ENCODE measurements at regions not wholly inside any gene's neighbourhood (a gene's known extent, or its start where the extent isn't known, plus 50 kb on each side); places are given as distances from the start of the nearest gene placed in this dataset.

DNA sequence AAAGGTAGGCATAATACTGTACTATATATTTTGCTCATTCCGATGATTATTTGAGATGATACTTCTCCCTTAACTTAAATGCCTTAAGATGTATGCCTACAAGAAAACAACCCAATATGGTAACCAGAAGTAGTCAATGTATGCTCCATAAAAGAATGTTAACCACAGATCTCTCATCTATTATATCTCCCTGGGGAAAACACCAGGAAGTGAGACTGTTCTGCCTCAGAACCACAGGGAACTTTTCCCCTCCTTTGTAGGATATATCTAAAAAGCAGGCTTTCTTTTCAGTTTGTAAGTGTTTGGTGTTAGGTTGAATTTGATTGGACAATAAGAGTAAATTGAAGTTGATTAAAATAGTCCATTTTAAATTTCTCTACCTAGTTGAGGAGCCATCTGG, 1160.5 kb upstream of the NXPH2 start:
- H3K14ac ChIP-seq (ENCODE audit: insufficient read depth, low read length): no peak overlapping the region
- no peak overlapping the region for H3K56ac ChIP-seq (ENCODE audit: insufficient read length, low read depth, low read length)
- no peaks in the 10 kb centered on the region for H3K9me3 ChIP-seq (ENCODE audit: control insufficient read depth, low read depth, low read length)
- H4K5ac ChIP-seq (ENCODE audit: insufficient read length, low read depth, low read length): no peak overlapping the region
- H3K4me2 ChIP-seq (ENCODE audit: insufficient read depth, insufficient read length, low read length): no peak overlapping the region
- no peak overlapping the region for H2BK120ac ChIP-seq (ENCODE audit: low read depth, low read length, poor library complexity, severe bottlenecking)
- no peak overlapping the region for H2BK20ac ChIP-seq (ENCODE audit: low read depth, low read length, poor library complexity, severe bottlenecking)
- H3K36me3 Mint-ChIP-seq (ENCODE audit: insufficient read depth in 1 of 3, low read depth in 3 of 3): peaks cover 0 to 13% (median 4%) of the 10 kb centered on the region in 3 experiments; a peak in 3 of 7 replicates
- H3K4me3 Mint-ChIP-seq: no peak overlapping the region
- H3K18ac ChIP-seq (ENCODE audit: insufficient read length, low read depth, low read length): no peak overlapping the region
- peaks cover 7 to 12% of the 10 kb centered on the region in 2 experiments; a peak in 3 of 5 replicates for H3K9me3 Mint-ChIP-seq
- no peak overlapping the region for H3K27ac ChIP-seq (ENCODE audit: insufficient read length, low read depth, low read length)
- no peaks in the 10 kb centered on the region for H3K4me1 Mint-ChIP-seq
- no peak for DNase-seq
- no peaks in the 10 kb centered on the region for H3K23me2 ChIP-seq (ENCODE audit: insufficient read length, low read depth, low read length, poor library complexity, severe bottlenecking)
- no peaks in the 10 kb centered on the region for H3K4me1 ChIP-seq (ENCODE audit: insufficient read depth, low read length)
- no peaks in the 10 kb centered on the region for H3K27me3 ChIP-seq (ENCODE audit: insufficient read depth, low read length)
- H2AFZ ChIP-seq (ENCODE audit: low read length): no peak overlapping the region
- no peak overlapping the region for H3K9ac ChIP-seq (ENCODE audit: extremely low read depth, insufficient read length, low read length)
- no peaks in the 10 kb centered on the region for H4K20me1 ChIP-seq (ENCODE audit: control insufficient read depth, insufficient read depth, insufficient read length)
- no peak overlapping the region for H2BK5ac ChIP-seq (ENCODE audit: insufficient read length, low read length)
- no peak overlapping the region for H3K27ac Mint-ChIP-seq
- H3K4ac ChIP-seq (ENCODE audit: low read depth, low read length): no peak overlapping the region
- H2AK5ac ChIP-seq (ENCODE audit: insufficient read length, low read length): no peak overlapping the region
- H2BK15ac ChIP-seq (ENCODE audit: low read depth, low read length): no peak overlapping the region
- H3T11ph ChIP-seq (ENCODE audit: low read length): no peak overlapping the region
- H4K8ac ChIP-seq (replicated peaks; ENCODE audit: insufficient read length, low read depth, low read length): no peak overlapping the region
- TF ChIP-seq, protein P1, sequence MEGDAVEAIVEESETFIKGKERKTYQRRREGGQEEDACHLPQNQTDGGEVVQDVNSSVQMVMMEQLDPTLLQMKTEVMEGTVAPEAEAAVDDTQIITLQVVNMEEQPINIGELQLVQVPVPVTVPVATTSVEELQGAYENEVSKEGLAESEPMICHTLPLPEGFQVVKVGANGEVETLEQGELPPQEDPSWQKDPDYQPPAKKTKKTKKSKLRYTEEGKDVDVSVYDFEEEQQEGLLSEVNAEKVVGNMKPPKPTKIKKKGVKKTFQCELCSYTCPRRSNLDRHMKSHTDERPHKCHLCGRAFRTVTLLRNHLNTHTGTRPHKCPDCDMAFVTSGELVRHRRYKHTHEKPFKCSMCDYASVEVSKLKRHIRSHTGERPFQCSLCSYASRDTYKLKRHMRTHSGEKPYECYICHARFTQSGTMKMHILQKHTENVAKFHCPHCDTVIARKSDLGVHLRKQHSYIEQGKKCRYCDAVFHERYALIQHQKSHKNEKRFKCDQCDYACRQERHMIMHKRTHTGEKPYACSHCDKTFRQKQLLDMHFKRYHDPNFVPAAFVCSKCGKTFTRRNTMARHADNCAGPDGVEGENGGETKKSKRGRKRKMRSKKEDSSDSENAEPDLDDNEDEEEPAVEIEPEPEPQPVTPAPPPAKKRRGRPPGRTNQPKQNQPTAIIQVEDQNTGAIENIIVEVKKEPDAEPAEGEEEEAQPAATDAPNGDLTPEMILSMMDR (conservative IDR thresholded peaks at IDR 0.05): no peak
- H2BK12ac ChIP-seq (ENCODE audit: insufficient read length, low read depth, low read length): no peak overlapping the region
- H3K27me3 Mint-ChIP-seq (ENCODE audit: low read depth): no peaks in the 10 kb centered on the region
- H3K23ac ChIP-seq (ENCODE audit: insufficient read length, low read depth, low read length): no peak overlapping the region
- no peaks in the 10 kb centered on the region for H3K79me2 ChIP-seq (ENCODE audit: insufficient read depth, low read length)
- H3K79me1 ChIP-seq (ENCODE audit: insufficient read depth, low read depth, low read length, poor library complexity, severe bottlenecking): no peaks in the 10 kb centered on the region
- WGBS (ENCODE audit: extremely low coverage, insufficient read length, low lambda C conversion rate): no CpG with 5 or more reads among the region's 1 CpG
- H4K91ac ChIP-seq (ENCODE audit: insufficient read length, low read depth, low read length): no peak overlapping the region
